OCI-LY7 (cell line): ENCODE measurements at regions not wholly inside any gene's neighbourhood (a gene's known extent, or its start where the extent isn't known, plus 50 kb on each side); places are given as distances from the start of the nearest gene placed in this dataset.

Experiments
- EZH2phosphoT487 ChIP-seq: fragments of 200-600 bp; sonication (generic); IDR thresholded peaks from 2 replicates; pipeline ENCODE4 v1.6.1; 2018; ENCODE audit warnings: low read depth, borderline replicate concordance, mild to moderate bottlenecking, mixed run types, antibody characterized with exemption, low read length, moderate library complexity, mixed read lengths
- TF ChIP-seq, protein P1 (sequence below): fragments of 200-600 bp; sonication (generic); conservative IDR thresholded peaks from 2 replicates; pipeline ENCODE4 v1.5.1; 2014; ENCODE audit warnings: mild to moderate bottlenecking, antibody characterized with exemption, low read length, moderate library complexity, mixed read lengths

DNA sequence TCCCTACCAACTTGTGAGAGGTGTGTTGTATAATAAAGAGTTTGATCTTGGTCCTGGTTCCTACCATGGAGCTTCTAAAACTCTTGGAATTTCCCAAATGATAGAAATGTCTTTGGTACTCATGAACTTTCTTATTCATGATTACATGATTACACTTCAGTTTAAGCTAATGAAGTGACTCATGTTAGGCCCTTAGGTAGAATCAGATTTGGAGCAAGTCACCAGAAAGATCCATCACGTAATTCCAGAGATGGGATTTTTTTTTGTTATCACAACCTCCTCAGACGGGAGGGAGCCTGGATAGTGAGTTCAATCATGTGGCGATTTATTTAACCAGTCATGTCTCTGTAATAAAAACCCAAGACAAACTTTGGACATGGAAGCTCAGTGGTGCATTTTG, 1287.6 kb upstream of the ZEB2 start:
- TF ChIP-seq, protein P1, sequence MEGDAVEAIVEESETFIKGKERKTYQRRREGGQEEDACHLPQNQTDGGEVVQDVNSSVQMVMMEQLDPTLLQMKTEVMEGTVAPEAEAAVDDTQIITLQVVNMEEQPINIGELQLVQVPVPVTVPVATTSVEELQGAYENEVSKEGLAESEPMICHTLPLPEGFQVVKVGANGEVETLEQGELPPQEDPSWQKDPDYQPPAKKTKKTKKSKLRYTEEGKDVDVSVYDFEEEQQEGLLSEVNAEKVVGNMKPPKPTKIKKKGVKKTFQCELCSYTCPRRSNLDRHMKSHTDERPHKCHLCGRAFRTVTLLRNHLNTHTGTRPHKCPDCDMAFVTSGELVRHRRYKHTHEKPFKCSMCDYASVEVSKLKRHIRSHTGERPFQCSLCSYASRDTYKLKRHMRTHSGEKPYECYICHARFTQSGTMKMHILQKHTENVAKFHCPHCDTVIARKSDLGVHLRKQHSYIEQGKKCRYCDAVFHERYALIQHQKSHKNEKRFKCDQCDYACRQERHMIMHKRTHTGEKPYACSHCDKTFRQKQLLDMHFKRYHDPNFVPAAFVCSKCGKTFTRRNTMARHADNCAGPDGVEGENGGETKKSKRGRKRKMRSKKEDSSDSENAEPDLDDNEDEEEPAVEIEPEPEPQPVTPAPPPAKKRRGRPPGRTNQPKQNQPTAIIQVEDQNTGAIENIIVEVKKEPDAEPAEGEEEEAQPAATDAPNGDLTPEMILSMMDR: no peak
- no peak for TF ChIP-seq EZH2phosphoT487
